K562 (cell line): ENCODE measurements at regions not wholly inside any gene's neighbourhood (a gene's known extent, or its start where the extent isn't known, plus 50 kb on each side); places are given as distances from the start of the nearest gene placed in this dataset.

Experiments used
- CTCF ChIP-seq, 3 experiments: IDR thresholded peaks in 2 of 3; conservative IDR thresholded peaks in 1 of 3; 2 replicates each; pipeline ENCODE4 v1.5.1; 2011 to 2012; ENCODE audit warnings: low read length in 3 of 3, mild to moderate bottlenecking in 3 of 3, control low read depth in 2 of 3, improper control_type of control experiment in 1 of 3, inconsistent platforms in 1 of 3, low read depth in 1 of 3, mixed read lengths in 1 of 3, moderate library complexity in 1 of 3; ENCODE audit not compliant: insufficient read depth in 2 of 3
- E2F5 ChIP-seq: sonication (generic); formaldehyde crosslinking; IDR thresholded peaks from 2 replicates; pipeline ENCODE4 v1.8.0; 2022; ENCODE audit warnings: mild to moderate bottlenecking, missing genetic modification reagents
- RBM34 ChIP-seq: fragments of 200-400 bp; formaldehyde crosslinking; IDR thresholded peaks from 2 replicates; pipeline ENCODE4 v1.6.1; 2018; ENCODE audit warnings: low read length, borderline replicate concordance; ENCODE audit not compliant: insufficient read depth
- THRA ChIP-seq: fragments of 450-650 bp; IDR thresholded peaks from 2 replicates; pipeline ENCODE4 v1.6.1; 2017; ENCODE audit warnings: mild to moderate bottlenecking, moderate library complexity
- ZBTB26 ChIP-seq: fragments of 450-650 bp; formaldehyde crosslinking; IDR thresholded peaks from 2 replicates; pipeline ENCODE4 v1.4.0; 2022; ENCODE audit warnings: missing genetic modification characterization
- ZSCAN29 ChIP-seq: fragments of 450-650 bp; IDR thresholded peaks from 2 replicates; pipeline ENCODE4 v1.6.1; 2017
- TF ChIP-seq, protein P1 (sequence below), 2 experiments: fragments of 450-650 bp; formaldehyde crosslinking in 1 of 2; IDR thresholded peaks; 2 replicates each; pipeline versions ENCODE4 v1.4.0 to v1.6.1; 2014 to 2020; ENCODE audit warnings: mild to moderate bottlenecking in 2 of 2, borderline replicate concordance in 1 of 2, low read depth in 1 of 2
- TF ChIP-seq, protein P2 (sequence below): fragments of 450-650 bp; IDR thresholded peaks from 2 replicates; pipeline ENCODE4 v1.6.1; 2017; ENCODE audit warnings: antibody characterized with exemption, mild to moderate bottlenecking

- TF ChIP-seq ZSCAN29 (no peak), RBM34 (no peak), CTCF (IDR thresholded peaks at IDR 0.05 in 2 of 3, conservative IDR thresholded peaks at IDR 0.05 in 1 of 3; ENCODE audit: insufficient read depth in 2 of 3, low read depth in 1 of 3, low read length in 3 of 3) (no peak), THRA (no peak), E2F5 (CRISPR knock-in tag) (no peak), ZBTB26 (CRISPR knock-in tag) (no peak)
- TF ChIP-seq, protein P1, sequence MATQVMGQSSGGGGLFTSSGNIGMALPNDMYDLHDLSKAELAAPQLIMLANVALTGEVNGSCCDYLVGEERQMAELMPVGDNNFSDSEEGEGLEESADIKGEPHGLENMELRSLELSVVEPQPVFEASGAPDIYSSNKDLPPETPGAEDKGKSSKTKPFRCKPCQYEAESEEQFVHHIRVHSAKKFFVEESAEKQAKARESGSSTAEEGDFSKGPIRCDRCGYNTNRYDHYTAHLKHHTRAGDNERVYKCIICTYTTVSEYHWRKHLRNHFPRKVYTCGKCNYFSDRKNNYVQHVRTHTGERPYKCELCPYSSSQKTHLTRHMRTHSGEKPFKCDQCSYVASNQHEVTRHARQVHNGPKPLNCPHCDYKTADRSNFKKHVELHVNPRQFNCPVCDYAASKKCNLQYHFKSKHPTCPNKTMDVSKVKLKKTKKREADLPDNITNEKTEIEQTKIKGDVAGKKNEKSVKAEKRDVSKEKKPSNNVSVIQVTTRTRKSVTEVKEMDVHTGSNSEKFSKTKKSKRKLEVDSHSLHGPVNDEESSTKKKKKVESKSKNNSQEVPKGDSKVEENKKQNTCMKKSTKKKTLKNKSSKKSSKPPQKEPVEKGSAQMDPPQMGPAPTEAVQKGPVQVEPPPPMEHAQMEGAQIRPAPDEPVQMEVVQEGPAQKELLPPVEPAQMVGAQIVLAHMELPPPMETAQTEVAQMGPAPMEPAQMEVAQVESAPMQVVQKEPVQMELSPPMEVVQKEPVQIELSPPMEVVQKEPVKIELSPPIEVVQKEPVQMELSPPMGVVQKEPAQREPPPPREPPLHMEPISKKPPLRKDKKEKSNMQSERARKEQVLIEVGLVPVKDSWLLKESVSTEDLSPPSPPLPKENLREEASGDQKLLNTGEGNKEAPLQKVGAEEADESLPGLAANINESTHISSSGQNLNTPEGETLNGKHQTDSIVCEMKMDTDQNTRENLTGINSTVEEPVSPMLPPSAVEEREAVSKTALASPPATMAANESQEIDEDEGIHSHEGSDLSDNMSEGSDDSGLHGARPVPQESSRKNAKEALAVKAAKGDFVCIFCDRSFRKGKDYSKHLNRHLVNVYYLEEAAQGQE (IDR thresholded peaks at IDR 0.05; ENCODE audit: borderline replicate concordance), result no peak
- TF ChIP-seq, protein P1 (CRISPR knock-in tag; IDR thresholded peaks at IDR 0.05; ENCODE audit: low read depth), result no peak
- TF ChIP-seq, protein P2, sequence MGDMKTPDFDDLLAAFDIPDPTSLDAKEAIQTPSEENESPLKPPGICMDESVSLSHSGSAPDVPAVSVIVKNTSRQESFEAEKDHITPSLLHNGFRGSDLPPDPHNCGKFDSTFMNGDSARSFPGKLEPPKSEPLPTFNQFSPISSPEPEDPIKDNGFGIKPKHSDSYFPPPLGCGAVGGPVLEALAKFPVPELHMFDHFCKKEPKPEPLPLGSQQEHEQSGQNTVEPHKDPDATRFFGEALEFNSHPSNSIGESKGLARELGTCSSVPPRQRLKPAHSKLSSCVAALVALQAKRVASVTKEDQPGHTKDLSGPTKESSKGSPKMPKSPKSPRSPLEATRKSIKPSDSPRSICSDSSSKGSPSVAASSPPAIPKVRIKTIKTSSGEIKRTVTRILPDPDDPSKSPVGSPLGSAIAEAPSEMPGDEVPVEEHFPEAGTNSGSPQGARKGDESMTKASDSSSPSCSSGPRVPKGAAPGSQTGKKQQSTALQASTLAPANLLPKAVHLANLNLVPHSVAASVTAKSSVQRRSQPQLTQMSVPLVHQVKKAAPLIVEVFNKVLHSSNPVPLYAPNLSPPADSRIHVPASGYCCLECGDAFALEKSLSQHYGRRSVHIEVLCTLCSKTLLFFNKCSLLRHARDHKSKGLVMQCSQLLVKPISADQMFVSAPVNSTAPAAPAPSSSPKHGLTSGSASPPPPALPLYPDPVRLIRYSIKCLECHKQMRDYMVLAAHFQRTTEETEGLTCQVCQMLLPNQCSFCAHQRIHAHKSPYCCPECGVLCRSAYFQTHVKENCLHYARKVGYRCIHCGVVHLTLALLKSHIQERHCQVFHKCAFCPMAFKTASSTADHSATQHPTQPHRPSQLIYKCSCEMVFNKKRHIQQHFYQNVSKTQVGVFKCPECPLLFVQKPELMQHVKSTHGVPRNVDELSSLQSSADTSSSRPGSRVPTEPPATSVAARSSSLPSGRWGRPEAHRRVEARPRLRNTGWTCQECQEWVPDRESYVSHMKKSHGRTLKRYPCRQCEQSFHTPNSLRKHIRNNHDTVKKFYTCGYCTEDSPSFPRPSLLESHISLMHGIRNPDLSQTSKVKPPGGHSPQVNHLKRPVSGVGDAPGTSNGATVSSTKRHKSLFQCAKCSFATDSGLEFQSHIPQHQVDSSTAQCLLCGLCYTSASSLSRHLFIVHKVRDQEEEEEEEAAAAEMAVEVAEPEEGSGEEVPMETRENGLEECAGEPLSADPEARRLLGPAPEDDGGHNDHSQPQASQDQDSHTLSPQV, result no peak
Measured at GRCh38 chr3:89042236-89042835, 65.1 kb upstream of the EPHA3 start.
